CD4-positive, alpha-beta T cell (primary cell): ENCODE measurements at regions not wholly inside any gene's neighbourhood (a gene's known extent, or its start where the extent isn't known, plus 50 kb on each side); places are given as distances from the start of the nearest gene placed in this dataset.

ENCODE experiments used
- ATAC-seq: fragments of 200-7000 bp; cut with Tn5 transposase; one replicate; pipeline ENCODE4 v1.10.0; 2022; ENCODE audit warnings: mild to moderate bottlenecking; ENCODE audit not compliant: poor library complexity
- CTCF ChIA-PET: fragments of 350-600 bp; sonication (Branson Sonifier 250); formaldehyde crosslinking; loops from one replicate; lab custom pipeline; 2021; ENCODE audit warnings: antibody characterized with exemption, inconsistent platforms; lab: Charles Lee
- POLR2A ChIA-PET: fragments of 350-600 bp; sonication (Branson Sonifier 250); formaldehyde crosslinking; loops from one replicate; lab custom pipeline; 2021; ENCODE audit warnings: antibody characterized with exemption, inconsistent platforms; lab: Charles Lee
- DNase-seq, 14 experiments: peaks; one replicate each; pipeline ENCODE4 v3.0.0-alpha.2; 2013 to 2020; ENCODE audit warnings: mixed read lengths in 2 of 14
- H3K27ac ChIP-seq, 2 donors: one replicate each; pipeline versions ENCODE4 v1.5.1 to v1.7.0; 2013; ENCODE audit warnings: low read length in 2 of 2, low read depth in 1 of 2, mild to moderate bottlenecking in 1 of 2
- H3K27me3 ChIP-seq, 2 experiments: 1 replicate in 1 of 2; 2 replicates in 1 of 2; pipeline versions ENCODE4 v1.6.1 to v1.7.0; 2013; ENCODE audit warnings: low read length in 2 of 2, control low read depth in 1 of 2, mild to moderate bottlenecking in 1 of 2, moderate library complexity in 1 of 2; ENCODE audit not compliant: insufficient read depth in 2 of 2, control insufficient read depth in 1 of 2
- H3K36me3 ChIP-seq: one replicate; pipeline ENCODE4 v1.6.1; 2013; ENCODE audit warnings: low read length, control low read depth; ENCODE audit not compliant: insufficient read depth
- H3K4me1 ChIP-seq: one replicate; pipeline ENCODE4 v1.6.1; 2013; ENCODE audit warnings: low read length, control low read depth; ENCODE audit not compliant: insufficient read depth
- H3K4me3 ChIP-seq: one replicate; pipeline ENCODE4 v1.5.1; 2013; ENCODE audit warnings: mild to moderate bottlenecking, low read length, moderate library complexity
- H3K9me3 ChIP-seq, 2 experiments: 1 replicate in 1 of 2; 2 replicates in 1 of 2; pipeline versions ENCODE4 v1.6.1 to v1.7.0; 2013; ENCODE audit warnings: low read length in 2 of 2, mild to moderate bottlenecking in 2 of 2, control low read depth in 1 of 2, moderate library complexity in 1 of 2; ENCODE audit not compliant: control insufficient read depth in 1 of 2, insufficient read depth in 1 of 2
- H3K27ac Mint-ChIP-seq: one replicate; pipeline ENCODE4 v1.8.0; 2020; ENCODE audit warnings: mixed read lengths
- H3K27me3 Mint-ChIP-seq: one replicate; pipeline ENCODE4 v1.8.0; 2021; ENCODE audit warnings: mixed read lengths
- H3K36me3 Mint-ChIP-seq: one replicate; pipeline ENCODE4 v1.8.0; 2021; ENCODE audit warnings: low read depth, mixed read lengths
- H3K4me1 Mint-ChIP-seq: one replicate; pipeline ENCODE4 v1.8.0; 2021; ENCODE audit warnings: low read depth, mixed read lengths
- H3K4me3 Mint-ChIP-seq: one replicate; pipeline ENCODE4 v1.8.0; 2020; ENCODE audit warnings: mild to moderate bottlenecking, mixed read lengths
- H3K9me3 Mint-ChIP-seq: one replicate; pipeline ENCODE4 v1.8.0; 2020; ENCODE audit warnings: mixed read lengths
- CTCF ChIP-seq: fragments of 200-600 bp; IDR thresholded peaks from one replicate; pipeline ENCODE4 v1.8.0; 2022; ENCODE audit warnings: antibody characterized with exemption, mild to moderate bottlenecking
- intact Hi-C, 2 experiments: fragments of 100-400 bp; cut with DNase I in 1 of 2; cut with micrococcal nuclease in 1 of 2; formaldehyde crosslinking; loops; one replicate each; pipeline versions ENCODE4 v1.15.1 to v1.9.0; 2023 to 2025; cut with DNase I, micrococcal nuclease

GRCh38 chr2:6027066-6027465 lies 334.9 kb downstream of the SOX11 start:
- no peak for TF ChIP-seq CTCF
- Mint-ChIP-seq H3K4me1 (no peaks in the 10 kb centered on the region), H3K4me3 (no peak overlapping the region), H3K27ac (no peak overlapping the region), H3K27me3 (no peaks in the 10 kb centered on the region), H3K9me3 (peaks cover 4% of the 10 kb centered on the region), H3K36me3 (no peaks in the 10 kb centered on the region)
- DNase-seq (no peak), ATAC-seq (no peak)
- ChIA-PET POLR2A (no interaction called here), CTCF (no interaction called here)
- no peaks in the 10 kb centered on the region for H3K27me3 ChIP-seq
- no peaks in the 10 kb centered on the region for H3K4me1 ChIP-seq
- no peaks in the 10 kb centered on the region for H3K36me3 ChIP-seq
- intact Hi-C loops = no loop called here
- no peak overlapping the region for H3K27ac ChIP-seq
- no peak overlapping the region for H3K4me3 ChIP-seq
- H3K9me3 ChIP-seq = no peaks in the 10 kb centered on the region

- H3K9me3 ChIP-seq = no peaks in the 10 kb centered on the region
- H3K4me3 ChIP-seq = no peak overlapping the region
- Mint-ChIP-seq H3K9me3 (peaks cover 4% of the 10 kb centered on the region), H3K27me3 (no peaks in the 10 kb centered on the region), H3K4me3 (no peak overlapping the region), H3K27ac (no peak overlapping the region), H3K36me3 (no peaks in the 10 kb centered on the region), H3K4me1 (no peaks in the 10 kb centered on the region)
- intact Hi-C loops = no loop called here
- no peak overlapping the region for H3K27ac ChIP-seq
- CTCF ChIA-PET = no interaction called here
- no peaks in the 10 kb centered on the region for H3K4me1 ChIP-seq
- POLR2A ChIA-PET = no interaction called here
- ATAC-seq (no peak), DNase-seq (no peak)
- no peak for TF ChIP-seq CTCF
- H3K27me3 ChIP-seq = no peaks in the 10 kb centered on the region
- no peaks in the 10 kb centered on the region for H3K36me3 ChIP-seq
These were observed 339.1 kb downstream of the SOX11 start for GRCh38 chr2:6031200-6031867.

- Histone ChIP-seq H3K9me3 (peaks cover 0 to 4% of the 10 kb centered on the region in 2 experiments), H3K27ac (no peak overlapping the region), H3K36me3 (no peaks in the 10 kb centered on the region), H3K27me3 (no peaks in the 10 kb centered on the region), H3K4me1 (no peaks in the 10 kb centered on the region), H3K4me3 (no peak overlapping the region)
- H3K4me1 Mint-ChIP-seq = no peaks in the 10 kb centered on the region
- ATAC-seq (no peak), DNase-seq (no peak)
- no peak overlapping the region for H3K4me3 Mint-ChIP-seq
- no peak for TF ChIP-seq CTCF
- H3K36me3 Mint-ChIP-seq = no peaks in the 10 kb centered on the region
- H3K27me3 Mint-ChIP-seq = no peaks in the 10 kb centered on the region
- intact Hi-C loops = no loop called here
- POLR2A ChIA-PET = no interaction called here
- peaks cover 3% of the 10 kb centered on the region for H3K9me3 Mint-ChIP-seq
- no peak overlapping the region for H3K27ac Mint-ChIP-seq
- CTCF ChIA-PET = no interaction called here
These were observed 344.0 kb downstream of the SOX11 start for GRCh38 chr2:6036211-6036610.
